OCI-LY7 (cell line): ENCODE measurements at regions not wholly inside any gene's neighbourhood (a gene's known extent, or its start where the extent isn't known, plus 50 kb on each side); places are given as distances from the start of the nearest gene placed in this dataset.

Experiments used
- BruUV-seq: library from RNA; stranded (reverse); fragments of 400-500 nt; replicated peaks from 2 replicates; lab custom pipeline; 2021; lab: Mats Ljungman, UMichigan
- CTCF ChIA-PET: fragments of 300-600 bp; sonication (Branson Sonifier 250); formaldehyde crosslinking; loops from one replicate; lab custom pipeline; 2022; ENCODE audit warnings: antibody characterized with exemption; ENCODE audit not compliant: unreplicated experiment; lab: Charles Lee
- POLR2A ChIA-PET: fragments of 300-600 bp; sonication (Branson Sonifier 250); formaldehyde crosslinking; loops from one replicate; lab custom pipeline; 2022; ENCODE audit warnings: antibody characterized with exemption; lab: Charles Lee
- DNase-seq: peaks from one replicate; pipeline ENCODE4 v3.0.0-alpha.2; 2015; ENCODE audit warnings: low spot score
- H2AFZ ChIP-seq: fragments of 200-600 bp; sonication (generic), shearing (Covaris generic); 2 replicates; pipeline ENCODE4 v1.6.1; 2014; ENCODE audit warnings: mild to moderate bottlenecking, antibody characterized with exemption, low read length, moderate library complexity
- H3K27ac ChIP-seq: fragments of 200-600 bp; sonication (generic); 2 replicates; pipeline ENCODE4 v1.5.1; 2014; ENCODE audit warnings: mixed run types, low read depth, mild to moderate bottlenecking, moderate library complexity, low read length, inconsistent platforms; ENCODE audit not compliant: poor library complexity, severe bottlenecking
- H3K36me3 ChIP-seq: fragments of 200-600 bp; sonication (generic); 2 replicates; pipeline ENCODE4 v1.6.1; 2014; ENCODE audit warnings: mild to moderate bottlenecking, antibody characterized with exemption, low read length, moderate library complexity, mixed read lengths; ENCODE audit not compliant: insufficient read depth
- H3K4me1 ChIP-seq: fragments of 200-600 bp; sonication (generic); 2 replicates; pipeline ENCODE4 v1.5.1; 2014; ENCODE audit warnings: mild to moderate bottlenecking, low read length; ENCODE audit not compliant: insufficient read depth, poor library complexity, severe bottlenecking
- H3K4me2 ChIP-seq: fragments of 200-600 bp; sonication (generic); 2 replicates; pipeline ENCODE4 v1.6.1; 2014; ENCODE audit warnings: mild to moderate bottlenecking, low read length
- H3K4me3 ChIP-seq: fragments of 200-600 bp; sonication (generic); 2 replicates; pipeline ENCODE4 v1.5.1; 2014; ENCODE audit warnings: mild to moderate bottlenecking, low read depth, low read length; ENCODE audit not compliant: poor library complexity, severe bottlenecking
- H3K79me2 ChIP-seq: fragments of 200-600 bp; sonication (generic); 2 replicates; pipeline ENCODE4 v1.6.1; 2016; ENCODE audit warnings: low read depth, mild to moderate bottlenecking, low read length, moderate library complexity, mixed read lengths; ENCODE audit not compliant: insufficient read depth
- H3K9me2 ChIP-seq: fragments of 200-600 bp; sonication (generic); 2 replicates; pipeline ENCODE4 v1.6.1; 2016; ENCODE audit warnings: mild to moderate bottlenecking, low read length, mixed read lengths; ENCODE audit not compliant: insufficient read depth
- H3K9me3 ChIP-seq: fragments of 200-600 bp; sonication (generic); 2 replicates; pipeline ENCODE4 v1.6.1; 2014; ENCODE audit warnings: mild to moderate bottlenecking, mixed run types, low read length, mixed read lengths
- H4K20me1 ChIP-seq: fragments of 200-600 bp; sonication (generic); 2 replicates; pipeline ENCODE4 v1.6.1; 2014; ENCODE audit warnings: mild to moderate bottlenecking, antibody characterized with exemption, low read length, moderate library complexity, mixed read lengths; ENCODE audit not compliant: insufficient read depth
- CTCF ChIP-seq: fragments of 200-600 bp; sonication (generic); conservative IDR thresholded peaks from 2 replicates; pipeline ENCODE4 v1.5.1; 2014; ENCODE audit warnings: mild to moderate bottlenecking, antibody characterized with exemption, low read length, moderate library complexity, mixed read lengths
- EZH2phosphoT487 ChIP-seq: fragments of 200-600 bp; sonication (generic); IDR thresholded peaks from 2 replicates; pipeline ENCODE4 v1.6.1; 2018; ENCODE audit warnings: low read depth, borderline replicate concordance, mild to moderate bottlenecking, mixed run types, antibody characterized with exemption, low read length, moderate library complexity, mixed read lengths
- intact Hi-C: fragments of 100-400 bp; cut with micrococcal nuclease; formaldehyde crosslinking; loops from one replicate; pipeline ENCODE4 v1.10.0; 2022; ENCODE audit not compliant: unreplicated experiment

- Histone ChIP-seq H4K20me1 (no peaks in the 10 kb centered on the region), H2AFZ (no peak overlapping the region), H3K4me1 (no peaks in the 10 kb centered on the region), H3K79me2 (no peaks in the 10 kb centered on the region), H3K27ac (no peak overlapping the region), H3K4me3 (no peak overlapping the region), H3K4me2 (no peak overlapping the region), H3K9me3 (peaks cover 28% of the 10 kb centered on the region), H3K36me3 (no peaks in the 10 kb centered on the region), H3K9me2 (no peaks in the 10 kb centered on the region)
- DNase-seq = no peak
- TF ChIP-seq EZH2phosphoT487 = no peak
- ChIA-PET CTCF (no interaction called here), POLR2A (interaction anchor here (0.7 to 1.1 kb wide), 2 partner anchors 19 to 204 kb away, joined by 3 read pairs; no protein-coding TSS in a partner anchor)
- intact Hi-C loops = no loop called here
- BruUV-seq = no TSS peak
Observed at GRCh38 chr13:90518417-90518816, 829.1 kb upstream of the MIR17HG start.

DNA sequence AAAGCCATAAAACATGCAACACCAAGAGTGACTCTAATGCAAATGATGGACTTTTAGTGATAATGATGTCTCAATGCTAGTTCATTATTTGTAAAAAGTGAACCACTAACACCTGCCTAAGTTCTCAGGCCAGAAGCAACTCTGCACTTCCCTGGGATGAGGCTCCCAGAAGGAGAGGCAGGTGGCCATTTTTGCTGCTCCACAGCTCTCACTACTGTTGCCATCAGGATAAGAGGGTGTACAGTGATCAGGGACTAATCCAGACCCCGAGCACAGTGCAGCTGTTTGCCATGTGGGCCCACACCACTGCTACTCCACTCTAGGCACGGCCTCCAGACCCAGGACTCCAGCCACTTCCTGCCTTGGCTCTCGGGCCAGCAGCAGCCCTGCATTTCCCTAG is 828.3 kb upstream of the MIR17HG start:
- ChIA-PET POLR2A (interaction anchor here (0.7 to 1.1 kb wide), 2 partner anchors 19 to 203 kb away, joined by 3 read pairs; no protein-coding TSS in a partner anchor), CTCF (no interaction called here)
- Histone ChIP-seq H3K4me1 (no peaks in the 10 kb centered on the region), H3K79me2 (no peaks in the 10 kb centered on the region), H2AFZ (no peak overlapping the region), H3K9me2 (no peaks in the 10 kb centered on the region), H3K4me2 (no peak overlapping the region), H3K4me3 (no peak overlapping the region), H4K20me1 (no peaks in the 10 kb centered on the region), H3K36me3 (no peaks in the 10 kb centered on the region), H3K27ac (no peak overlapping the region), H3K9me3 (peaks cover 28% of the 10 kb centered on the region)
- no peak for DNase-seq
- no TSS peak for BruUV-seq
- no peak for TF ChIP-seq EZH2phosphoT487
- intact Hi-C loops = no loop called here

- H3K4me1 ChIP-seq = no peaks in the 10 kb centered on the region
- CTCF ChIA-PET = no interaction called here
- H3K4me2 ChIP-seq = no peak overlapping the region
- no peaks in the 10 kb centered on the region for H3K36me3 ChIP-seq
- H3K27ac ChIP-seq = no peak overlapping the region
- no peaks in the 10 kb centered on the region for H3K79me2 ChIP-seq
- H3K9me3 ChIP-seq = peaks cover 33% of the 10 kb centered on the region
- POLR2A ChIA-PET = interaction anchor here (0.6 kb wide), 2 partner anchors 18 to 96 kb away, joined by 3 read pairs; no protein-coding TSS in a partner anchor
- no peak for TF ChIP-seq EZH2phosphoT487
- no peak for TF ChIP-seq CTCF
- H2AFZ ChIP-seq = no peak overlapping the region
- no TSS peak for BruUV-seq
- H3K9me2 ChIP-seq = no peaks in the 10 kb centered on the region
- intact Hi-C loops = no loop called here
- H3K4me3 ChIP-seq = no peak overlapping the region
- H4K20me1 ChIP-seq = no peaks in the 10 kb centered on the region
- DNase-seq = no peak
Observed at GRCh38 chr13:90526711-90527110, 820.8 kb upstream of the MIR17HG start.
